ENCODE measurements at regions not wholly inside any gene's neighbourhood (a gene's known extent, or its start where the extent isn't known, plus 50 kb on each side); places are given as distances from the start of the nearest gene placed in this dataset.

DNA sequence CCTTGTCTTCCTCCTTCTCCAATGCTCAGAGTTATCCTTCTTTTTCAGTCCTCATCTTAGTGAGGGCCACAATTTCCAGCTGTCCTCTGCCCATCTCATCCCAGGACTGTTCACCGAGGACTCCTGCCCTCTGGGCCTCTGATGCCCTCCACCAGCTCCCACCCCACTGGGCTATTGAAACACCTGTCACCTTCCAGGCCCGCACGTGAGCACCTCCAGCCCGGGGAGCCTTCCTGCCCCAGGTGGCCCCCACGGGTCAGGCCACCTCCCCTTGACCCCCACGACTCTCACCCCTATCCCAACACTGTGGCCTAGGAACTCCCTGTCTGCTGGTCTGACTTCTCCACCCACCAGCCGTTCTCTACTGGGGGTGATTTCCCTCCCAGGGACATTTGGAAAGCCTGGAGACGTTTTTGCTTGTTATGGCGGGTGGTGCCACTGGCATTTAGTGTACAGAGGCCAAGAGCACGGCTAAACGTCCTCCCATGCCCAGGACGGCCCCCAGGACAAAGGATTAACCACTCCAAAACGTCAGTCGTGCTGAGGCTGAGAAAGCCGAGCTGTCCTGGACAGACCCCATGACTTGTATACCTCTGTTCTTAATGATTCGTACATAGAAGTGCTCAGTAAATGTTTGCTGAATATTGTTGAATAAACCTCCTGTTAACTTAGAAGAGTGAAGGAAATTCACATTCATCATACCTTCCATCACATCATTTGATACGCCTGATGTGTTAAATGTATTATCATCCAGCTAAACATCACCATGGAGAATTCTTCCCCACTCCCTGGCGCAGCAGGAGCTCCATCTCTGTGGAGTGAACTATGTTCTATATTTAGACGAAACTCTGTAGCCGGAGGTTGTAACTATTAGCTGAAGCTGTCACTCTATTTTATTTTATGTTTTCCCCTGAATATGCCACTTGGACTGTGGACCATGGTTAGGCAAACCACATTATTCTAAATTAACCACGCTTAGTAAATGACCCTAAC lies 270.1 kb upstream of the SHH start:
- DNase-seq = no peak

DNA sequence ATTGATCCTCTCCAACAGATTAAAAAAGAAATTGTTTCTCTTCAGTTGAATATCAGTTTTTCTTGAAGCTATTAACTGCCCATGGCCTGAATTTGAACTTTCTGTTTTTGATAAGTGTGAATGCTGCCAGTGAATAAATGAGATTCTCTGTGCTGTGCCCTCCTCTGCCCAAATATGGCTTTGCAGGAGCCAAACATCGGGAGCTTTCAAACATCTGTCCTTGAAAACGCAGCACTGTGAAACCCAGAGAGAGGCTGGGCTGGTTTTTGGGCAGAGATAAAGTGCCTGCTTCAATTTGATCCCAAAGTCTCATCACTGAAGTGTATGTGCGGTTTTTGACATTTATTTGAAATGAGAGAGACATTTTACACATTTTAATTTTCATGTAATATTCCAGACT lies 268.3 kb upstream of the SHH start:
- DNase-seq = no peak

DNA sequence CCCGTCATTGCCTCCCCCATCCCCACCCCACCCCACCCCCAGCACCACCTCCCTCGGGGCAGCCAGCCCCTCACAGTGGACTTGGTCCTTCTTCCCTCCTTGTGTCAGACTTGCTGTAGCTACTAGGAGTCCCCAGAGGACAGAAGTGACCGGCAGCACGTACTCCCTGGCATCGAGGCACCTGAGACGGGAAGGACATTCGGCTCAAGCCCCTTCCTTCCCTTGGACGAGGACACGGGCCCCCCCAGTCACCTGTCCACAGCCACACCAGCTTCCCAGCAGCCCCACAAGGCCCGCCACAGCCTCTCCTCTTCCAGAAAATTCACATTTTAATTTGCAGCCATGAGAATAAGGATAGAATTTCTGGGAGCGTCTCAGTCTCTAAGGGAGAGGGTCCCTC lies 267.8 kb upstream of the SHH start:
- no peak for DNase-seq

DNA sequence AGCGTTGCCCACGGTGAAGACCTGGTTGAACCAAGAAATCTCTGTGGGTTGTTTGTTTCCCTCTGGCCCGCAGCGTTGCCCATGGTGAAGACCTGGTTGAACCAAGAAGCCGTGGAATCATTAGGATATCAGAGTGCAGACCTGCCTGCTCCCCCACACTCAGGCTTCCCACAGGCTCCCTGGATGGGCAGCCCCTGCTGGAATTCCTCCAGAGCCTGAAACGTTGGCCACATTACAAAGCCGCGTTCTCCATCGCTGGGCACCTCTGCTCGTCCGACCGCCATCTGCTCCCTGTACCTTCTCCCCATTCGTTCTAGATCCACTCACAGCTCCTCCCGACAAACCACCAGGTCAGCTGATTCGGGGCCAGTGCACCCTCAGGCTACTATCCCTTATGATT lies 266.9 kb upstream of the SHH start:
- no peak for DNase-seq

DNA sequence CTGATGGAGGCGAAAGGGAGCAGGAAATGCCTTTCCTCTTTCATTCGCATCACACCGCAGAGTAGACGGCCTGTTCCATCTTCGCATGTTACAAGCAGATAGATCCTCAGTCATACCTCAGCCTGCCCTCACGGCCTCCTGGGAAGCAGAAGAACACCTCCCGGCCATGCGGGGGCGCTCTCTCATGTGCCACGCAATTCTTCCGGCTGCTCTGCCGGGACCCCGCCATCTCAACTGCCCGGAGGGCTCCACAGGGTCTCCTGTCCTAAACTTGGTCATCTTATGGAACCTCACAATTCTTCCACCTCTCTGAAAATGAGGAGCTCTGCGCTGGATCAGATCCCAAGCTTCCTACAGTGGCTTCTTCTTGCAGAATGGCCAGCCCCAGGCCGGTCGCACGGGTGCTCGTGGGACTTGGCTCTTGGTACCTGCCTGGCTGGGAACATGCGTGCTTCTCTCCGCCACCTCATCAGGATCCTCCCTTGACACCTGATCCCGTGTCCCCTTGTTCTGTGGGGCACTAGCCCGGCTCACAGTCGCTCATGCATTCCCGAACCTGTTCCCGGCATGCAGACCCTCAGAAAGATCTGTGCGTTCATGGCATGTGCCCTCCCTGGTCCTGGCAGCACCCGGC lies 262.8 kb upstream of the SHH start:
- DNase-seq = no peak

DNA sequence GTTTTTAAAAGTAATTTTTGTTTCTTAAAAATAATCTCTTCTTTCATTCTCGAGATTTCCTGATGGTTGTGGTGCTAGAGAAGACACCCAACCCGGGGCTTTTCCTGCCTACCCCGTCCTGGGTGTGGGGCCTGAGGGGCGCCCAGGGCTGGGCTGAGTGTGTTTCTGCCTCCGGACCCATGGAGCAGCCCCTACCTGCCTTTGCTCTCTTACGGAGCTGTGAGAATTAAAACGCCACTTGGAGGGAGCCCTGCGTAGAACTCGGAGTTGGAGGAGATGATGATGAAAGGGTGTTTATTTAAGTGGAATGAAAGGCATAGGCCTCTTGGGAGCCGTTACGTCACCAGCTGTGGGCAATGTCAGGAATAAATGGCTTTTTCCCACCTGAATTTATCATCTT lies 261.8 kb upstream of the SHH start:
- DNase-seq = no peak

DNA sequence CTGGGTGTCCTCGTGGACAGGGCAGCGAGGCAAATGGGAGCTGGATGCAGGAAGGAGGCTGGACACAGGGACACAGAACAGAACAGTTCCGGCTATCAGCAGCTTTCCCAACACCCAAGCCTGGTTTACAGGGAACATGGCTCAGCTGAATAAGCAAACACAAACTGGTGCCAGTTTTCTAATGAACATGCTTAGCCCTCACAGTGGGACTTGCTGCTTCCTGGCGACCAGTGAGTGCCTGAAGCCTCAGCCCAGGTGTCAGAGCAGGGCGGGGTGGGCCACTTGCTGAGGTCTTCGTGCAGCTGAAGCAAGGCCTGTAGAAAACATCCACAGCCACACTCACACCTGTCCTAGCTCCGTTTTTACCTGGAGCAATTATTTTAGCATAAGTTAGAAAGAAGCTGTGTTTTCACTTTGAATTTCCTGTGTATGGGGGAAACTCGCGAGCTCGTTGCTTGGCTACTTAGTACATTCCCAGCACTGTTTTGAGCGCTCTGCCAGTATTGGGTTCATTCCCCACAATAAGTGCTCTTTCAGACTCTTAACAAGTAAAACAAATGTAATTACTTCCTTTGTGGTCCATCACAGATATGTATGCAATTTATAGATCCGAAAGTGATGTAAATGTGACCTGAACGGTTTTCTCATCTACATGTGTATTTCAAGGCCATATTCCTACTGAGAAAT lies 261.2 kb upstream of the SHH start:
- DNase-seq = no peak

DNA sequence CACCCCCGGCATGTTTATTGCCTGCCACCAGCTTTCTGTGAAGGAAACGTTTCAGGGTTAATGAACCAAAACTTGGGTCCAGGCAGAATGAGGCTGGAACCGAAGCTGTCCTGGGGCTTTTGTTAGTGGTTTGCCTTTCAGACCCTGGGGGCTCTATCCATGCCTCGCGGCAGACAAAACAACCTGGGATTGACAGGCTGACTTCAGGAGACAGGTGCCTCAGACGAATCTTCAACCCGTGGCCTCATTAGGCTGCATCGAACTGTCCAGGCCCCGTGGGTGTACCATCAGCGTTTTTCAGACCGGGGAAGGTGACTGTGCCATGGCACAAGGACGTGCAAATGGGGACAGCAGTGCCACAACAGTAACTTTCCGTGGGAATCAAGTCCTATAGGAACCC lies 259.3 kb upstream of the SHH start:
- no peak for DNase-seq

DNA sequence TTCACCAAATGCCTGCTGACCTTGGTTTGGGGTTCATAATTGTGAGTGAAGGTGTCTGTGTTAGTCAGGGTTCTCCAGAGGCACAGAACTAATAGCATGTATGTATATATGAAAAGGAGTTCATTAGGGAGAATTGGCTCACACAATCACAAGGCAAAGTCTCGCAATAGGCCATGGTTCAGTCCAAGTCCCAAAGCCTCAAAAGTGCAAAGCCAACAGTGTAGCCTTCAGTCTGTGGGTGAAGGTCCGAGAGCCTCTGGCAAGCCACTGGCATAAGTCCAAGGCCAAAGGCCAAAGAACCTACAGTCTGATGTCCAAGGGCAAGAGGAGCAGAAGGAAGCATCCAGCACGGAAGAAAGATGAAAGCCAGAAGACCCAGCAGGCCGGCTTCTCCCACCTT lies 257.6 kb upstream of the SHH start:
- no peak for DNase-seq

DNA sequence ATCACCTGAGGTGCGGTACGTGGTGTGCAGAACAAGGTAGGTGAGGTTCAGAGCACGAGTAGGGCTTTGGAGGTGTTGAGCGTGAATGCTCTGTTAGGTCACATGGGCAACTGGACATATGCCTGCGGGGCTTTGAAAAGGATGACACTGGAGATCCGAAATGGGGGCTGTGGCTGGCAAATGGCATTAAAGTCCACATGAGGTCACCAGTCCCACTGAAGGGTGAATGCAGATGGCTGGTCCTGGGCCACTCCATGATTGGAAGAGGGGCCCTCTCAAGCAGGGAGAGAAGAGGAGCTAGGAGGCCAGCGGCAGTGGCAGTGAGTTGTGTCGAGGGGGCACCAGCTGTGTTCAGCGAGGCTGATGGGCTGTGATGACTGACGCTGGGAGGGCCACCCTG lies 254.9 kb upstream of the SHH start:
- DNase-seq = no peak

DNA sequence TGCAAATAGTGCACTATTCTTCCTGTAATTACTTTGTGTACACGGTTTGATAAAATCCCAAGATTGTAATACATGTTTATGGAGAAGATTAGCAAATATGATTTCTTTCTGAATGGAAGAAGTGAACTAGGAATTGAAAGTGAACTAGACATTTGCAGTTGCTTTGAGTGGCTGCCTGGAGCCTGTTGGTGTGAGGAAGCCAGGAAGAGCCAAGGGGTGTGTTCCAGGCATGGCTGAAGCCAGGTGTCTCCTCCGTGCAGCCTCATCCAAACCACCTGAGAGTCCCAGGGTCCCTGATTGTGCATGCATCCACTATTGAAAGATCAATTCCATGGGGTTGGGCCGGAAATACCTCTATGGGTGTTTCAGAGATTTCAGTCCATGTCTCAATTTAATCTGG lies 253.1 kb upstream of the SHH start:
- no peak for DNase-seq

DNA sequence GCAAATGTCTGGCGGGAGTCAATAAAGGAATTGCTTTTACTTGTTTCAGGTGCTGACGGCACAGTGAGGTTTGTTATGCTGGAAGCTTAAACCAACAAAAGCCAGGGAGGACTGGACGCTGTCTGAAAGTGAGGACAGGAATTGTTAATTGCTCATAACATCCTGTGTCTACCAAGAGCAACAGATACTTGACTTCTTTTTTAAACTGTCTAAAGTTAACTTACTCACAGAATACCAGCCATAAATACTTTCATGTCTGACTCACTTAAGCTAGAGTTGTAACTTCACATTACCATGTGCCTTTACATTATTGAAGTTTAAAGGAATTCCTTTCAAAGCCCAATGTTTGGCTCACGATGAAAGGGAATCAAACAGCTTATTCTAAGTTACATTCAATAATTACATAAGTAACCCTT lies 252.7 kb upstream of the SHH start:
- no peak for DNase-seq

DNA sequence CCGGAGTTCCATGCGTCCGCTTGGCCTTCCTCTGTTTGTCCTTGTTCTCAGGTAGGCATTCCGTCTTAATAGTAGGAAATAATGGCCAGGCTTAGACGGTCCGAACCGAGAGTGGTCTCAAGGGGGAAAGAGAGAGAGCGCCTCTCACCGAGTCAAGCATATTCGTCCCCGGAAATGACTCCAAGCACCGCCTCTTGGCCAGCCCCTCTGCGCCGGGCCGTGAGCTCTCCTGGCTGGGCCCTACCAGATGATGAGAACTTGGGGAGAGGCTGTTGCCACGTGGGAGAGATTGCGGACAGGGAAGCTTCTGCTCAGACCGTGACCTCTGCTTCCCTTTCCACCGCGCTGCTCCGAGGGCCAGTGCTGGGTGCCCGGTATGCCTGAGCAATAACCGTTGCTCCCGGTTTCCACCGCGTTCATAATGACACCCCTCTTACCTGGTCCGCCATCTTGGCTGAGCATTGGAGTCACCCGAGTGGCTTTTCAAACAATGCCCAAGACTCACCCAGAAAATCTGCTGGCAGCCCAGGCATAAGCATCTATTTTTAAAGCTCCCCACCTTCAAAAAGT lies 251.1 kb upstream of the SHH start:
- no peak for DNase-seq

DNA sequence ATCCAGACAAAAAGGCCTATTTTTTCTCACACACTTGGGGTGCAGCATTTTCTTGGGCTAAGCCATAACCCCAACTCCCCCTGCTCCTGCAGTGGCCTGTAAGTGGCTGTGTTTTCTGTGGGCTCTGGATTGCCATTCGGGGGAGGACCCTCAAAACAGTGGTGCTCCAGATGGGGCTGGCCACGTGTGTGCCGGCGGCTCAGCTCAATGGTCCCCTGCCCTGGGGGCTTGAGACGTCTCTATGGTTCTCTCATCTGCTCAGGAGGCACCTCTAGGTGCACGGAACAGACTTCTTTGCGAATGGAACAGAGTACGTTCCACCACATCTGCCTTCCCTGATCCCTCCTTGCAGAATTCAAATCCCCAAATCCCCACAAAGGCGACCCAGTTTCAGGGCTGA lies 250.0 kb upstream of the SHH start:
- no peak for DNase-seq

DNA sequence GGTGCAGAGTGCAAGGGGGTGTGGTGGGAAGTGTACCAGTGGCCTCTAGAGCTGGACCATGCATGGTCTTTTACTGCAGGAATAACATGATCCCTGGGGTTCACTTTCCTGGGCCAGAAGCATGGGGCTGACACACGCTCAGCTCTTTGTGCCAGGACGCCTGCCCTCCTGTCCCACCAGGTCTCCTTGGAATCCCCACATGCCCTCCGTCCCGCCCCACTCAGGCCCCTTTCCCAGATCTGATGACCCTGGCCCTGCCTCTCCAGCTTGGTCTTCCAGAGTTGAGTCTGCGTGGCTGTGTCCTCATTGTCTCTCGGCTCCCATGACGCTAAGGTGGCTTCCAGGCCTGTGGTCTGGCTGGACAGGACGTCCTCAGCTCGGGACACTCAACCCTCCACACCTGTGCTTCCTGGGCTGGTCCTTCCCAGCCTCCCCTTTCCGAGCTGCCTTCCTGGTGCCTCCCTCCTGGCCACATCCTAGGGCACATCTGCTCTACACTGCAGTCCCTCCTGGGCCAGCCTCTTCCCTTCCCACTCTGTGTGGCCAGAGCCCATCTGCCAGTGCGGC lies 249.5 kb upstream of the SHH start:
- no peak for DNase-seq

DNA sequence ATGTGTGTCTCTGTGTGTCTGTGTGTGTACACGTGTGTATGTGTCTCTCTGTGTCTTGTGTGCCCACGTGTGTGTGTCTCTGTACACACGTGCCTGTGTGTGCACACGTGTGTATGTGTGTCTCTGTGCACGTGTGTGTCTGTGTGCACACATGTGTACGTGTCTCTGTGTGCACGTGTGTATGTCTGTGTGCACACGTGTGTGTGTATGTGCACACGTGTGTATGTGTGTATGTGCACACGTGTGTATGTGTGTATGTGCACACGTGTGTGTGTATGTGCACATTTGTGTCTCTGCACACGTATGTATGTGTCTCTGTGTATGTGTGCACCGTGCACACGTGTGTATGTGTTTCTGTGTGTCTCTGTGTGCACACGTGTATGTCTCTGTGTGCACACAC lies 248.7 kb upstream of the SHH start:
- no peak for DNase-seq

DNA sequence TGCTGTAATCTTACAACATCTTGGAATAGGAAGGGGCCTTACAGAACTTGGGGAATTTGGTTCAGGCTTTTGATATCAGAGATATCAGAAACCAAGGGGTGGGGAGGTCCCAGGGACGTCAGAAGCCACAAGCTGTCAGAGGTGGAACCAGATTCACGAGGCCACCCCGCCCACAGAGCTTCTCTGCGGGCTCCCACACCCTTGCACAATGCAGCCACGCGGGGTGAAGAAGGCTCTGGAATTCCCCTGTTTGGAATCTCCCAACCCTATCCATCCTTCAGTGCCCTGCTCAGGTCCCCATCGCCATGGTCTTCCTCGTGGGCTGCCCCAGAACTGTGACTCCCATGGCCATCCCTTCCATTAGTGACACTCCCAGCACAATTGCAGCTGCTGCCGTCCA lies 247.1 kb upstream of the SHH start:
- no peak for DNase-seq

DNA sequence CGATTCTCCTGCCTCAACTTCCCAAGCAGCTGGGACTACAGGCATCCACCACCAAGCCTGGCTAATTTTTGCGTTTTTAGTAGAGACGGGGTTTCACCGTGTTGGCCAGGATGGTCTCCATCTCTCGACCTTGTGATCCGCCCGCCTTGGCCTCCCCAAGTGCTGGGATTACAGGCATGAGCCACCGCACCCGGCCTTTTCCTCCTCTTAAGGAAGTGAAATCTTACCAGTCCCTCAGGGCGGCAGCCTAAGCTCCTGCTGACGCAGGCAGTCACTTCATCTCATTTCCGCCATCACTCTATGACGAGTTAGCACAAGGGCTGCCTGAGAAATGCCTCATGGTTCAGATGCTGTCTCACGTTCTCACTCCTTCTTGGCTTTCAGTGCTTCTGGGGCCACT lies 246.0 kb upstream of the SHH start:
- no peak for DNase-seq

DNA sequence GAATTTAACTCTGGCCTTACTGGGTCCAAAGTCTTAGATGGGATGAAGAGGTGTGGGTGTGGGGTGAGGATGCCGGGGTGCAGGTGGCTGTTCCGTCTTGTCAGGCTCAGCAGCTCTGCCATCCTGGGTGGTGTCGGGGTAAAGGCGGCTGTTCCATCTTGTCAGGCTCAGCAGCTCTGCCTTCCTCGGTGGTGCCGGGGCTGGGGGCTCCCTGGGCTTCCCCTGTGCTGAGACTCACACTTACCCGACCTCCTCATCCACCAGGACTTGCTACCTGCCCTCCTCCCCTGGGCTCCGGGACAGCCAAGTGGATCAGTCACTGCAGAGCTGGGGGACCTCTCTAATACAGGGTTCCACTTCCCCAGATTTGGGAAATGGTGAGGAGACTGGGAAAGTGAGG lies 244.3 kb upstream of the SHH start:
- no peak for DNase-seq

DNA sequence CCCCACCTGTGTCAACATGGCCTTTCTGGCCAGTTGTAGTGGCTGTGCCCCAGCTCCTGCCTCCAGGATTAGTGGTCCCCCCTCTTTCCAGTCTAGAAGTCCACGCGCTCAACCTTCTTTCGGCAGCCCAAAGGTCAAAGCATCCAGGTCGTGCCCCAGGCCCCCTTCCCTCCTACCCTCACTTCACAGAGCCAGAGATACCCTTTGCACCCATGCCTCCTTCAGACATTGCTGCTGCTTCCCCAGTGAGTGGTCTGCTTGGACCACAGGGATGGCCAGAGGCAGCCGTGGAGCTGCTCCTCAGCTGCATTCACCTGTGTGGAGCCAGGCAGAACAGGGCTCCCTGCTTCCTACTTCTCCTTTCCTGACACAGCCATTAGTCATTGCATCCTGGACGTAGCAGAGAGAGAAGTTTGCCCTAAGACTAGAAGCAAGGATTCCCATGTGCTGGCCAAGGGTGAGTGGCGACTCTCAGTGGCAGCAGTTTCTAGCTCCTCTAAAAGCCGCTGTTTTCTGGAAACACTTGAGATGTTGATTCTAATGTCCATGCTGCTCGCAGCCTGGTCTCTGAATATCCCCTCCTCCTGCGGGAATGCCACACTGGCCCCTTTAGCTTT lies 243.1 kb upstream of the SHH start:
- no peak for DNase-seq

DNA sequence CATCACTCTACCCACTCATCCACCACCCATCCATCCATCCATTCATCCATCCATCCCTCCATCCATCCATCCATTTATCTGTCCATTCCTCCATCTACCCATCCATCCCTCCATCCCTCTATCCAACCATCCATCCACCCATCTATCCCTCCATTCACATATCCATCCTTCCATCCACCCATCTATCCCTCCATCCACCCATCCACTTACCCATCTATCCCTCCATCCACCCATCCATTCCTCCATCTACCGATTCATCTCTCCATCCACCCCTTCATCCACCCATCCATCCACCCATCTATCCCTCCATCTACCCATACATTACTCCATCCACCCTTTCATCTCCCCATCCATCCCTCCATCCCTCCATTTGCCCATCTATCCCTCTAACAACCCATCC lies 239.6 kb upstream of the SHH start:
- DNase-seq = no peak

DNA sequence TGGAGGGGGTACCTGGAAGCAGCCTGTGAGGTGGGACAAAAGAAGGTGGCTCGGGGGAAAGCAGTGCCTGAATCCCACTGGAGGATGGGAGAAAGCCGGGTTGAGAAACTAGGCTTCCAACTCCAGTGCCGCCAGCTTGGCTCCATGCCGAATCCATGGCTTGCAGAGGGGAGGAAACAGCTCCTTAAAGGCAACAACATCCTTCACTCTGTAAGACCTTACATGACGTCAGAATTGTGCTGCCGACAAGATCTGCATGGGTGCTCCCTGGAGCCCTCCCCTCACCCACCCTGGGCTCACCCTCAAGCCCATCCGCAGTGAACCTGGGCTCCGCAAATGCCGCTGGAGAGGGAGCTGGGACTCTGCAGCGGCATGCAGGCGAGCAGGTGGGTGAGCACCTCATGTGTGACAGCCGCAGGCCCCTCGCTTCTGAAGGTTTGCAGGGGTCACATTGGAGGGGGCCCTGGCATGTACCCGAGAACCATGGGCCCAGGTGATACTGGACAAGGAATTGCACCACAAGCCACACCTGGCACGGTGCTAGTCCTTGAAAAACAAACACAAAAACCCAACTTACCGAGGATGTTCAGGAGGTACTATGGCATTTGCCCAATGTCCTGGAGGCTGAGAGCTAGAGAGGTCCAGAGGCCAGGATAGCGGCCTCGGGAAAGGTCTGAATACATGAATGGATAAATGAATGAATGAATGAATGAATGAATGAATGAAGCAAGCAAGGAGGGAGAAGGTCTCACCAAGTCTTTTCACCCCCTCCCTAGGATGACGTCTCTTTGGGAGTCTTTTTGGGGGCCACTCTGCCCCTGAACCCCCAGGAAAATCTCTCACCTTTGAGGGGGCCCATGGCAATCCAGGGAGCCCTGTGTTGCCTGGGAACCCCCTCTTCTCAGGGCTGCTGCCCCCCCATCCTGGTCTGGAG lies 238.6 kb upstream of the SHH start:
- no peak for DNase-seq

Measured in NCI-H446 (cell line).